Frontal cortex (tissue), 3 donors: ENCODE measurements at regions not wholly inside any gene's neighbourhood (a gene's known extent, or its start where the extent isn't known, plus 50 kb on each side); places are given as distances from the start of the nearest gene placed in this dataset.
A peak's percentile ranks its signal among the peaks of the same experiment; 100 is the strongest.

Experiments
- DNase-seq, 2 donors: peaks; one replicate each; pipeline ENCODE4 v3.0.0; 2012; ENCODE audit warnings: low spot score in 2 of 2
- FAIRE-seq: peaks from 2 replicates; lab custom pipeline; 2012; peaks lifted over from hg19 to GRCh38; lab: Jason Lieb, UNC
- donor health status: control.
- donor health status: control.
- donor health status: control.

GRCh38 chr13:59121507-59121906 is 1042.2 kb downstream of the DIAPH3 start:
- FAIRE-seq (no peak), DNase-seq (no peak)

- DNase-seq (no peak), FAIRE-seq (no peak)
Observed at GRCh38 chr13:59126474-59126873, 1037.3 kb downstream of the DIAPH3 start.

GRCh38 chr13:59133903-59134302 is 1029.8 kb downstream of the DIAPH3 start:
- FAIRE-seq = no peak

GRCh38 chr13:59144700-59145099 is 1019.0 kb downstream of the DIAPH3 start:
- DNase-seq (no peak), FAIRE-seq (no peak)

More at GRCh38 chr13:59133903-59134302, 1029.8 kb downstream of the DIAPH3 start:
- no peak for DNase-seq

- DNase-seq (no peak), FAIRE-seq (no peak)
Observed at GRCh38 chr13:59145381-59145780, 1018.3 kb downstream of the DIAPH3 start.

GRCh38 chr13:59157181-59157580 is 1006.5 kb downstream of the DIAPH3 start:
- FAIRE-seq = no peak

GRCh38 chr13:59166174-59166573 is 997.6 kb downstream of the DIAPH3 start:
- FAIRE-seq (no peak), DNase-seq (no peak)

More at GRCh38 chr13:59157181-59157580, 1006.5 kb downstream of the DIAPH3 start:
- DNase-seq = no peak

GRCh38 chr13:59172076-59172475 is 991.7 kb downstream of the DIAPH3 start:
- no peak for FAIRE-seq
- no peak for DNase-seq

GRCh38 chr13:59176775-59177174 is 987.0 kb downstream of the DIAPH3 start:
- FAIRE-seq = no peak

GRCh38 chr13:59178344-59178743 is 985.4 kb downstream of the DIAPH3 start:
- DNase-seq = peak in 1 of 2 donors; percentile 3
- FAIRE-seq = no peak

More at GRCh38 chr13:59176775-59177174, 987.0 kb downstream of the DIAPH3 start:
- DNase-seq = no peak

GRCh38 chr13:59182241-59182640 is 981.5 kb downstream of the DIAPH3 start:
- FAIRE-seq (no peak), DNase-seq (no peak)

- no peak for FAIRE-seq
- DNase-seq = no peak
Observed at GRCh38 chr13:59197397-59197796, 966.3 kb downstream of the DIAPH3 start.

- DNase-seq (no peak), FAIRE-seq (no peak)
Observed at GRCh38 chr13:59201841-59202240, 961.9 kb downstream of the DIAPH3 start.

- FAIRE-seq (no peak), DNase-seq (no peak)
Observed at GRCh38 chr13:59203855-59204254, 959.9 kb downstream of the DIAPH3 start.

- DNase-seq (no peak), FAIRE-seq (no peak)
Observed at GRCh38 chr13:59205501-59205900, 958.2 kb downstream of the DIAPH3 start.

- no peak for DNase-seq
- FAIRE-seq = no peak
Observed at GRCh38 chr13:59208405-59209195, 955.1 kb downstream of the DIAPH3 start.

GRCh38 chr13:59210543-59210942 is 953.2 kb downstream of the DIAPH3 start:
- FAIRE-seq (no peak), DNase-seq (no peak)

- no peak for FAIRE-seq
- no peak for DNase-seq
Observed at GRCh38 chr13:59211606-59212005, 952.1 kb downstream of the DIAPH3 start.

- FAIRE-seq = no peak
- DNase-seq = no peak
Observed at GRCh38 chr13:59229401-59229800, 934.3 kb downstream of the DIAPH3 start.

GRCh38 chr13:59229861-59230260 is 933.9 kb downstream of the DIAPH3 start:
- DNase-seq (no peak), FAIRE-seq (no peak)

- DNase-seq = no peak
- FAIRE-seq = no peak
Observed at GRCh38 chr13:59230484-59231264, 933.1 kb downstream of the DIAPH3 start.
